HepG2 (cell line): ENCODE measurements at regions not wholly inside any gene's neighbourhood (a gene's known extent, or its start where the extent isn't known, plus 50 kb on each side); places are given as distances from the start of the nearest gene placed in this dataset.

ENCODE experiments used
- ZFP91 ChIP-seq: sonication (generic); formaldehyde crosslinking; IDR thresholded peaks from 2 replicates; pipeline ENCODE4 v1.9.0; 2022; ENCODE audit warnings: missing genetic modification reagents, mild to moderate bottlenecking, borderline replicate concordance
- TF ChIP-seq, protein P1 (sequence below): sonication (generic); formaldehyde crosslinking; IDR thresholded peaks from 2 replicates; pipeline ENCODE4 v1.5.0; 2020; ENCODE audit warnings: mild to moderate bottlenecking, missing genetic modification reagents, moderate library complexity
- TF ChIP-seq, protein P2 (sequence below): sonication (generic); formaldehyde crosslinking; IDR thresholded peaks from 2 replicates; pipeline ENCODE4 v1.5.0; 2020; ENCODE audit warnings: missing genetic modification reagents

- TF ChIP-seq, protein P1, sequence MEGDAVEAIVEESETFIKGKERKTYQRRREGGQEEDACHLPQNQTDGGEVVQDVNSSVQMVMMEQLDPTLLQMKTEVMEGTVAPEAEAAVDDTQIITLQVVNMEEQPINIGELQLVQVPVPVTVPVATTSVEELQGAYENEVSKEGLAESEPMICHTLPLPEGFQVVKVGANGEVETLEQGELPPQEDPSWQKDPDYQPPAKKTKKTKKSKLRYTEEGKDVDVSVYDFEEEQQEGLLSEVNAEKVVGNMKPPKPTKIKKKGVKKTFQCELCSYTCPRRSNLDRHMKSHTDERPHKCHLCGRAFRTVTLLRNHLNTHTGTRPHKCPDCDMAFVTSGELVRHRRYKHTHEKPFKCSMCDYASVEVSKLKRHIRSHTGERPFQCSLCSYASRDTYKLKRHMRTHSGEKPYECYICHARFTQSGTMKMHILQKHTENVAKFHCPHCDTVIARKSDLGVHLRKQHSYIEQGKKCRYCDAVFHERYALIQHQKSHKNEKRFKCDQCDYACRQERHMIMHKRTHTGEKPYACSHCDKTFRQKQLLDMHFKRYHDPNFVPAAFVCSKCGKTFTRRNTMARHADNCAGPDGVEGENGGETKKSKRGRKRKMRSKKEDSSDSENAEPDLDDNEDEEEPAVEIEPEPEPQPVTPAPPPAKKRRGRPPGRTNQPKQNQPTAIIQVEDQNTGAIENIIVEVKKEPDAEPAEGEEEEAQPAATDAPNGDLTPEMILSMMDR (CRISPR knock-in tag) = no peak
- TF ChIP-seq, protein P2, sequence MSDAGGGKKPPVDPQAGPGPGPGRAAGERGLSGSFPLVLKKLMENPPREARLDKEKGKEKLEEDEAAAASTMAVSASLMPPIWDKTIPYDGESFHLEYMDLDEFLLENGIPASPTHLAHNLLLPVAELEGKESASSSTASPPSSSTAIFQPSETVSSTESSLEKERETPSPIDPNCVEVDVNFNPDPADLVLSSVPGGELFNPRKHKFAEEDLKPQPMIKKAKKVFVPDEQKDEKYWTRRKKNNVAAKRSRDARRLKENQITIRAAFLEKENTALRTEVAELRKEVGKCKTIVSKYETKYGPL (CRISPR knock-in tag) = no peak
- TF ChIP-seq ZFP91 (CRISPR knock-in tag) = no peak
Observed at GRCh38 chr3:64922213-64922612, 234.4 kb upstream of the ADAMTS9 start.
